Karpas-422 (cell line): ENCODE measurements at regions not wholly inside any gene's neighbourhood (a gene's known extent, or its start where the extent isn't known, plus 50 kb on each side); places are given as distances from the start of the nearest gene placed in this dataset.
"Not testable (repeated sequence)": the region's sequence is repeated elsewhere in the genome, so short reads cannot be mapped to it uniquely, and the experiment has no call there.

Experiments used
- DNase-seq: peaks from one replicate; pipeline ENCODE4 v3.0.0-alpha.2; 2015
- H2AFZ ChIP-seq: fragments of 200-600 bp; sonication (generic); 2 replicates; pipeline ENCODE4 v1.6.1; 2014; ENCODE audit warnings: antibody characterized with exemption, low read length, mixed read lengths
- H3K27ac ChIP-seq: fragments of 200-600 bp; sonication (generic); 2 replicates; pipeline ENCODE4 v1.5.1; 2014; ENCODE audit warnings: mild to moderate bottlenecking, low read length, moderate library complexity
- H3K27me3 ChIP-seq: fragments of 200-600 bp; sonication (generic); 2 replicates; pipeline ENCODE4 v1.6.1; 2014; ENCODE audit warnings: low read length, mixed read lengths
- H3K36me3 ChIP-seq: fragments of 200-600 bp; sonication (generic); 2 replicates; pipeline ENCODE4 v1.6.1; 2014; ENCODE audit warnings: low read length, mixed read lengths; ENCODE audit not compliant: insufficient read depth
- H3K4me1 ChIP-seq: fragments of 200-600 bp; sonication (generic); 2 replicates; pipeline ENCODE4 v1.6.1; 2014; ENCODE audit warnings: mild to moderate bottlenecking, low read length, mixed read lengths
- H3K4me2 ChIP-seq: fragments of 200-600 bp; sonication (generic); 2 replicates; pipeline ENCODE4 v1.6.1; 2014; ENCODE audit warnings: low read length, low read depth, mild to moderate bottlenecking; ENCODE audit not compliant: poor library complexity, severe bottlenecking
- H3K4me3 ChIP-seq: fragments of 200-600 bp; sonication (generic); 2 replicates; pipeline ENCODE4 v1.5.1; 2014; ENCODE audit warnings: mild to moderate bottlenecking, antibody characterized with exemption, low read length, mixed read lengths
- H3K79me2 ChIP-seq: fragments of 200-600 bp; sonication (generic); 2 replicates; pipeline ENCODE4 v1.6.1; 2014; ENCODE audit warnings: mild to moderate bottlenecking, low read length, mixed read lengths
- H3K9ac ChIP-seq: fragments of 200-600 bp; sonication (generic); 2 replicates; pipeline ENCODE4 v1.6.0; 2014; ENCODE audit warnings: low read length
- H3K9me2 ChIP-seq: fragments of 200-600 bp; sonication (generic), shearing (Covaris generic); replicated peaks from 2 replicates; pipeline ENCODE4 v1.6.0; 2014; ENCODE audit warnings: mild to moderate bottlenecking, low read length, moderate library complexity; ENCODE audit not compliant: insufficient read depth
- H3K9me3 ChIP-seq: fragments of 300-700, 200-600 bp; sonication (generic); 2 replicates; pipeline ENCODE4 v1.6.1; 2014; ENCODE audit warnings: low read length, mixed read lengths
- H4K20me1 ChIP-seq: fragments of 200-600 bp; sonication (generic); 2 replicates; pipeline ENCODE4 v1.6.1; 2014; ENCODE audit warnings: mild to moderate bottlenecking, antibody characterized with exemption, low read length, low read depth; ENCODE audit not compliant: insufficient read depth

- Histone ChIP-seq H3K4me3 (no peak overlapping the region), H3K36me3 (no peaks in the 10 kb centered on the region), H4K20me1 (no peaks in the 10 kb centered on the region), H3K79me2 (no peaks in the 10 kb centered on the region), H3K9me3 (no peaks in the 10 kb centered on the region), H3K4me2 (no peak overlapping the region), H3K9me2 (no peaks in the 10 kb centered on the region), H3K9ac (no peak overlapping the region), H3K4me1 (peaks cover 5% of the 10 kb centered on the region), H3K27ac (no peak overlapping the region), H2AFZ (no peak overlapping the region), H3K27me3 (no peaks in the 10 kb centered on the region; the same call in 1 of the 2 replicates)
- DNase-seq, result no peak
Observed at GRCh38 chr10:64044098-64044497, 522.9 kb downstream of the REEP3 start.

GRCh38 chr10:64044957-64045632 lies 523.9 kb downstream of the REEP3 start:
- H3K27me3 ChIP-seq, H3K36me3 ChIP-seq, H3K79me2 ChIP-seq, H4K20me1 ChIP-seq, H3K9me2 ChIP-seq, DNase-seq, H3K9ac ChIP-seq, H3K4me3 ChIP-seq, H3K4me1 ChIP-seq, H3K27ac ChIP-seq, H3K4me2 ChIP-seq, H2AFZ ChIP-seq, H3K9me3 ChIP-seq: not testable (repeated sequence)

GRCh38 chr10:64054392-64054791 lies 533.2 kb downstream of the REEP3 start:
- H3K4me3 ChIP-seq, result no peak overlapping the region
- H3K79me2 ChIP-seq, result no peaks in the 10 kb centered on the region
- H3K4me1 ChIP-seq, result no peaks in the 10 kb centered on the region
- no peak for DNase-seq
- H3K27me3 ChIP-seq, result no peaks in the 10 kb centered on the region
- no peaks in the 10 kb centered on the region for H3K36me3 ChIP-seq
- H4K20me1 ChIP-seq, result no peaks in the 10 kb centered on the region
- no peak overlapping the region for H3K9ac ChIP-seq
- no peaks in the 10 kb centered on the region for H3K9me2 ChIP-seq
- no peak overlapping the region for H3K27ac ChIP-seq
- H3K4me2 ChIP-seq, result no peak overlapping the region
- no peaks in the 10 kb centered on the region for H3K9me3 ChIP-seq
- no peak overlapping the region for H2AFZ ChIP-seq

- Histone ChIP-seq H2AFZ (no peak overlapping the region), H3K9me3 (no peaks in the 10 kb centered on the region), H3K4me2 (no peak overlapping the region), H3K79me2 (no peaks in the 10 kb centered on the region), H3K27ac (no peak overlapping the region), H3K9me2 (no peaks in the 10 kb centered on the region), H3K36me3 (no peaks in the 10 kb centered on the region), H3K4me1 (no peaks in the 10 kb centered on the region), H3K9ac (no peak overlapping the region), H3K27me3 (no peaks in the 10 kb centered on the region), H4K20me1 (no peaks in the 10 kb centered on the region), H3K4me3 (no peak overlapping the region)
- DNase-seq, result no peak
Observed at GRCh38 chr10:64059884-64060283, 538.7 kb downstream of the REEP3 start.

- no peaks in the 10 kb centered on the region for H3K9me3 ChIP-seq
- no peak overlapping the region for H2AFZ ChIP-seq
- H3K4me3 ChIP-seq, result no peak overlapping the region
- DNase-seq, result no peak
- no peaks in the 10 kb centered on the region for H3K27me3 ChIP-seq
- H3K9ac ChIP-seq, result no peak overlapping the region
- no peaks in the 10 kb centered on the region for H3K9me2 ChIP-seq
- no peaks in the 10 kb centered on the region for H3K4me1 ChIP-seq
- H3K79me2 ChIP-seq, result no peaks in the 10 kb centered on the region
- H3K4me2 ChIP-seq, result no peak overlapping the region
- H4K20me1 ChIP-seq, result no peaks in the 10 kb centered on the region
- H3K36me3 ChIP-seq, result no peaks in the 10 kb centered on the region
- no peak overlapping the region for H3K27ac ChIP-seq
Observed at GRCh38 chr10:64060389-64060788, 539.2 kb downstream of the REEP3 start.

- Histone ChIP-seq H3K9ac (no peak overlapping the region), H3K9me2 (no peaks in the 10 kb centered on the region), H3K79me2 (no peaks in the 10 kb centered on the region), H4K20me1 (no peaks in the 10 kb centered on the region), H3K36me3 (no peaks in the 10 kb centered on the region), H3K27ac (no peak overlapping the region), H3K4me1 (no peaks in the 10 kb centered on the region), H3K4me3 (no peak overlapping the region), H3K4me2 (no peak overlapping the region), H3K27me3 (no peaks in the 10 kb centered on the region), H3K9me3 (no peaks in the 10 kb centered on the region), H2AFZ (no peak overlapping the region)
- DNase-seq, result no peak
Observed at GRCh38 chr10:64062793-64063192, 541.6 kb downstream of the REEP3 start.

- DNase-seq, result no peak
- H3K27me3 ChIP-seq, result no peaks in the 10 kb centered on the region
- no peaks in the 10 kb centered on the region for H3K79me2 ChIP-seq
- H3K4me3 ChIP-seq, result no peak overlapping the region
- H3K4me2 ChIP-seq, result no peak overlapping the region
- H2AFZ ChIP-seq, result no peak overlapping the region
- H3K36me3 ChIP-seq, result no peaks in the 10 kb centered on the region
- no peak overlapping the region for H3K9ac ChIP-seq
- no peaks in the 10 kb centered on the region for H3K9me2 ChIP-seq
- H3K4me1 ChIP-seq, result no peaks in the 10 kb centered on the region
- no peak overlapping the region for H3K27ac ChIP-seq
- H3K9me3 ChIP-seq, result no peaks in the 10 kb centered on the region
- H4K20me1 ChIP-seq, result no peaks in the 10 kb centered on the region
Observed at GRCh38 chr10:64067009-64067606, 545.9 kb downstream of the REEP3 start.

GRCh38 chr10:64067859-64068258 lies 546.7 kb downstream of the REEP3 start:
- Histone ChIP-seq H3K9me2 (no peaks in the 10 kb centered on the region), H3K4me1 (no peaks in the 10 kb centered on the region), H3K4me3 (no peak overlapping the region), H2AFZ (no peak overlapping the region), H3K4me2 (no peak overlapping the region), H3K79me2 (no peaks in the 10 kb centered on the region), H4K20me1 (no peaks in the 10 kb centered on the region), H3K27me3 (no peaks in the 10 kb centered on the region), H3K9me3 (no peaks in the 10 kb centered on the region), H3K27ac (no peak overlapping the region), H3K36me3 (no peaks in the 10 kb centered on the region), H3K9ac (no peak overlapping the region)
- no peak for DNase-seq
